DOHH2 (cell line): ENCODE measurements at regions not wholly inside any gene's neighbourhood (a gene's known extent, or its start where the extent isn't known, plus 50 kb on each side); places are given as distances from the start of the nearest gene placed in this dataset.

Experiments
- EZH2phosphoT487 ChIP-seq: fragments of 200-600 bp; sonication (generic); IDR thresholded peaks from 2 replicates; pipeline ENCODE4 v1.6.1; 2017; ENCODE audit warnings: borderline replicate concordance, mild to moderate bottlenecking, antibody characterized with exemption, low read length, moderate library complexity, mixed read lengths
- TF ChIP-seq, protein P1 (sequence below): fragments of 200-600 bp; sonication (generic); IDR thresholded peaks from one replicate; pipeline ENCODE4 v1.5.1; 2014; ENCODE audit warnings: antibody characterized with exemption, mild to moderate bottlenecking, low read depth, low read length; ENCODE audit not compliant: poor library complexity, severe bottlenecking

DNA sequence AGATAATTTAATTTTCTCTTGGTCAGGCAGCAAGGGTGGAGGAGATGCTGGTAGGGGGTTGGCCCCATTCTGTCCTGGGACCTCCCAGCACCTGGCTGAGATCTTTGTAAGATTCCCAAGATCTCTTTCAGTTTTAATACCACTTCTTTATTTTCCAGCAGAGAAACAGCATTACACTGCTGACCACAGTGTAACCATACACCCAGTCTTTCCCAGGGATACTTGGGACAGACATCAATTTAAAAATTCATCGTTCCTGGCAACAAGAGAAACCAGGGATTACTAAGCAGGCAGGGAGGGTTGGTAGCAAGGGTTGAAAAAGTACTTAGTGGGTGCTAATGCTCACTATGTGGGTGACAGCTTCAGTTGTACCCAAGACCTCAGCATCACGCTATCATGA is 551.6 kb upstream of the AMELY start:
- TF ChIP-seq, protein P1, sequence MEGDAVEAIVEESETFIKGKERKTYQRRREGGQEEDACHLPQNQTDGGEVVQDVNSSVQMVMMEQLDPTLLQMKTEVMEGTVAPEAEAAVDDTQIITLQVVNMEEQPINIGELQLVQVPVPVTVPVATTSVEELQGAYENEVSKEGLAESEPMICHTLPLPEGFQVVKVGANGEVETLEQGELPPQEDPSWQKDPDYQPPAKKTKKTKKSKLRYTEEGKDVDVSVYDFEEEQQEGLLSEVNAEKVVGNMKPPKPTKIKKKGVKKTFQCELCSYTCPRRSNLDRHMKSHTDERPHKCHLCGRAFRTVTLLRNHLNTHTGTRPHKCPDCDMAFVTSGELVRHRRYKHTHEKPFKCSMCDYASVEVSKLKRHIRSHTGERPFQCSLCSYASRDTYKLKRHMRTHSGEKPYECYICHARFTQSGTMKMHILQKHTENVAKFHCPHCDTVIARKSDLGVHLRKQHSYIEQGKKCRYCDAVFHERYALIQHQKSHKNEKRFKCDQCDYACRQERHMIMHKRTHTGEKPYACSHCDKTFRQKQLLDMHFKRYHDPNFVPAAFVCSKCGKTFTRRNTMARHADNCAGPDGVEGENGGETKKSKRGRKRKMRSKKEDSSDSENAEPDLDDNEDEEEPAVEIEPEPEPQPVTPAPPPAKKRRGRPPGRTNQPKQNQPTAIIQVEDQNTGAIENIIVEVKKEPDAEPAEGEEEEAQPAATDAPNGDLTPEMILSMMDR, result no peak
- no peak for TF ChIP-seq EZH2phosphoT487
